Fibroblast of villous mesenchyme (primary cell): ENCODE measurements at regions not wholly inside any gene's neighbourhood (a gene's known extent, or its start where the extent isn't known, plus 50 kb on each side); places are given as distances from the start of the nearest gene placed in this dataset.
"Not testable (repeated sequence)": the region's sequence is repeated elsewhere in the genome, so short reads cannot be mapped to it uniquely, and the experiment has no call there.

Experiments
- DNase-seq: peaks from one replicate; pipeline ENCODE4 v3.0.0-alpha.2; 2010; ENCODE audit warnings: low read depth
- H3K4me3 ChIP-seq: 2 replicates; pipeline ENCODE4 v1.5.1; 2011; ENCODE audit warnings: low read depth, mild to moderate bottlenecking, low read length
- TF ChIP-seq, protein P1 (sequence below): IDR thresholded peaks from 2 replicates; pipeline ENCODE4 v1.5.1; 2012; ENCODE audit warnings: low read depth, mild to moderate bottlenecking, low read length; ENCODE audit not compliant: insufficient read depth

DNA sequence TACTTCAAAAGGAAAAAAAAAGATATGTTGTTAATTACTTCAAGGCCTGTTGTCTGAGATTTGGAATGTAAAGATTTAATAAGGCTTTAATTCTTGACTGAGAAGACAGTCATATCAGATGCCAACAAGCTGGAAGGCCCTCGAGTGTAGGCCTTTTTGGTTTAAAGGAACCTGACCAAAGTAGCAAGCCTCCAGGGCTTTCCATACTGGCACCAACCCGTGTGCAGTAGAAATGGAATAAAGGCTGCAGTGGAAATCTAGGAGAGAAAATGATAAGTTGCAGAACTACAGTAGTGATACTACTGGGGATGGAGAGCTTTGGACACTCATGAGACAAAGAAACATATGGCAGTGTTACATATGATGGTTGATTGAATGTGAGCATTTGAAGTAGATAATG is 358.0 kb downstream of the TAF11L14 start:
- H3K4me3 ChIP-seq: no peak overlapping the region
- no peak for DNase-seq
- TF ChIP-seq, protein P1, sequence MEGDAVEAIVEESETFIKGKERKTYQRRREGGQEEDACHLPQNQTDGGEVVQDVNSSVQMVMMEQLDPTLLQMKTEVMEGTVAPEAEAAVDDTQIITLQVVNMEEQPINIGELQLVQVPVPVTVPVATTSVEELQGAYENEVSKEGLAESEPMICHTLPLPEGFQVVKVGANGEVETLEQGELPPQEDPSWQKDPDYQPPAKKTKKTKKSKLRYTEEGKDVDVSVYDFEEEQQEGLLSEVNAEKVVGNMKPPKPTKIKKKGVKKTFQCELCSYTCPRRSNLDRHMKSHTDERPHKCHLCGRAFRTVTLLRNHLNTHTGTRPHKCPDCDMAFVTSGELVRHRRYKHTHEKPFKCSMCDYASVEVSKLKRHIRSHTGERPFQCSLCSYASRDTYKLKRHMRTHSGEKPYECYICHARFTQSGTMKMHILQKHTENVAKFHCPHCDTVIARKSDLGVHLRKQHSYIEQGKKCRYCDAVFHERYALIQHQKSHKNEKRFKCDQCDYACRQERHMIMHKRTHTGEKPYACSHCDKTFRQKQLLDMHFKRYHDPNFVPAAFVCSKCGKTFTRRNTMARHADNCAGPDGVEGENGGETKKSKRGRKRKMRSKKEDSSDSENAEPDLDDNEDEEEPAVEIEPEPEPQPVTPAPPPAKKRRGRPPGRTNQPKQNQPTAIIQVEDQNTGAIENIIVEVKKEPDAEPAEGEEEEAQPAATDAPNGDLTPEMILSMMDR: no peak

GRCh38 chr5:17995997-17996396 is 361.7 kb downstream of the TAF11L14 start:
- no peak for DNase-seq
- H3K4me3 ChIP-seq: no peak overlapping the region
- TF ChIP-seq, protein P1: no peak

DNA sequence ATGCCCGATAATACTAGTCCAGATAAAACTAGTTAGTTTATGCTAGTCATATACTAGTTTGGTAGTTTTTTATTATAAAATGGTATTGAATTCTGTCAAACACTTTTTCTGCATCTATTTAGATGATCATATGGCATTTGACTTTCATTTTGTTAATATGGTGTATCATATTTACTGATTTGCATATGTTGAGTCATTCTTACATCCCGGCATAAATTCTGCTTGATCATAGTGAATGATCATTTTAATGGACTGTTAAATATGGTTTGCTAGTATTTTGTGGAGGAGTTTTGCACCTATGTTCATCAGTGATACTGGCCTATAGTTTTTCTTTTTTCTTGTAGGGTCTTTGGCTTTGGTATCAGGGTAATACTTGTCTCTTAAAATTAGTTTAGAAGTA is 365.6 kb downstream of the TAF11L14 start:
- H3K4me3 ChIP-seq: no peak overlapping the region
- TF ChIP-seq, protein P1: no peak
- no peak for DNase-seq

- TF ChIP-seq, protein P1: no peak
- no peak for DNase-seq
- H3K4me3 ChIP-seq: no peak overlapping the region
These were observed 366.5 kb downstream of the TAF11L14 start for GRCh38 chr5:18000744-18001143.

GRCh38 chr5:18003312-18003711 is 369.1 kb downstream of the TAF11L14 start:
- no peak overlapping the region for H3K4me3 ChIP-seq
- TF ChIP-seq, protein P1: no peak
- no peak for DNase-seq

DNA sequence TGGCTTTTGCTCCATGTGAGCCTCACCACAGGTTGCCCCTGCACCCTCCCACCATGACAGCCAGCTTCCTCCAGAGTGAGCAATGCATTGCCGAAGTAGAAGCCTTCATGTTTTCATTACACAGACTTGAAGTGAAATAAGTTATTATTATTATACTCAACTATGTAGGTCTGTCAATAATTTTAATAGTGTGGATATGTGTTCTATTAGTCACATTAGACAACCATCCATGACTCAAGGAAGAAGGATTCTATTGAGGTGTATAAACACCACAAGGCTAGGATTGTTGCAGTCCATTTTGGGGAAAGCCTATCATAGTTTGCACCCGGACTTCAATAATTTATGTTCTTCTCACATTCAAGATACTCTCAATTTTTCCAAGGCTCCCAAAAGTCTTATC is 369.5 kb downstream of the TAF11L14 start:
- no peak overlapping the region for H3K4me3 ChIP-seq
- DNase-seq: no peak
- TF ChIP-seq, protein P1: no peak

DNA sequence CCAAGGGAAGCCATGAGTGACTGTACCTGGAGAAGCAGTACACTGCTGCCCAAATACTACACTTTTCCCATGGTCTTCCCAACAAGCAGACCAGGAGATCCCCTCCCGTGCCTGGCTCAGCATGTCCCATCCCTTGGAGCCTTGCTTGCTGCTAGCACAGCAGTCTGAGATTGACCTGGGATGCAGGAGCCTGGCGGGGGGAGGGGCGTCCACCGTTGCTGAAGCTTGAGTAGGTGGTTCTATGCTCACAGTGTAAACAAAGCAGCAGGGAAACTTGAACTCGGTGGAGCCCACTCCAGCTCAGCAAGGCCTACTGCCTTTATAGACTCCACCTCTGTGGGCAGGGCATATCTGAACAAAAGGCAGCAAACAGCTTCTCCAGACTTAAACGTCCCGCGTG is 372.0 kb downstream of the TAF11L14 start:
- not testable (repeated sequence) for DNase-seq, H3K4me3 ChIP-seq

DNA sequence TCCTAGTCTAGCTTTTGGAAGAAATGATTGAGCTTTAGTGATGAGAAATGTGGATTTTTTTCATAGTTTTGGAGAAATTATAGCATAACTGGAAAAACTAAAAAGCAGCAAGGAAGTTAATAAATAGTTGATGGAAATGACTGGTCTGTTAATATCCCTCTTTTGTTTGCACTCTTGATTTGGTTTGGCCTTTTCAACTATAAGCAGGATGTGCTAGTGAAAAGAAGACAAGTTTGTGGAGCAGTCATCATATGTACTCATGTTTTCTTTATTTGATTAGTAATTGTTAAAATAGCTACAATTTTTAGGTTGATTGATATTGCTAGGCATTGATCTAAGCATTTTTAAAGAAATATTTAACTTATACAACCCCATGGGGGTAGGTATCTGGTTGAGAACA is 374.7 kb downstream of the TAF11L14 start:
- TF ChIP-seq, protein P1: no peak
- no peak overlapping the region for H3K4me3 ChIP-seq

More for the DNA sequence above, 374.7 kb downstream of the TAF11L14 start:
- no peak for DNase-seq
